Testis (tissue), 2 donors: ENCODE measurements at regions not wholly inside any gene's neighbourhood (a gene's known extent, or its start where the extent isn't known, plus 50 kb on each side); places are given as distances from the start of the nearest gene placed in this dataset.
"Not testable (repeated sequence)": the region's sequence is repeated elsewhere in the genome, so short reads cannot be mapped to it uniquely, and the experiment has no call there.

Experiments
- POLR2A ChIP-seq: fragments of 450-650 bp; IDR thresholded peaks from one replicate; pipeline ENCODE4 v1.6.1; 2017; ENCODE audit warnings: antibody characterized with exemption, mild to moderate bottlenecking, moderate library complexity
- TF ChIP-seq, protein P1 (sequence below), 3 experiments: fragments of 450-650 bp in 2 of 3; fragments of 200-600 bp in 1 of 3; sonication (generic) in 1 of 3; IDR thresholded peaks; one replicate each; pipeline ENCODE4 v1.5.1; 2016 to 2019; ENCODE audit warnings: antibody characterized with exemption in 3 of 3, mild to moderate bottlenecking in 2 of 3, moderate library complexity in 1 of 3

DNA sequence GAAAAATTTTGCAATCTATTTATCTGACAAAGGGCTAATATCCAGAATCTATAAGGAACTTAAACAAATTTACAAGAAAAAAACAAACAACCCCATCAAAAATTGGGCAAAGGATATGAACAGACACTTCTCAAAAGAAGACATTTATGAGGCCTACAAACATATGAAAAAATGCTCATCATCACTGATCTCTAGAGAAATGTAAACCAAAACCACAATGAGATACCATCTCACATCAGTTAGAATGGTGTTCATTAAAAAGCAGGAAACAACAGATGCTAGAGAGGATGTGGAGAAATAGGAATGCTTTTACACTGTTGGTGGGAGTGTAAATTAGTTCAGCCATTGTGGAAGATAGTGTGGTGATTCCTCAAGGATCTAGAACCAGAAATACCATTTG is 49.9 kb upstream of the MCHR2 start:
- not testable (repeated sequence) for TF ChIP-seq POLR2A
- TF ChIP-seq, protein P1, sequence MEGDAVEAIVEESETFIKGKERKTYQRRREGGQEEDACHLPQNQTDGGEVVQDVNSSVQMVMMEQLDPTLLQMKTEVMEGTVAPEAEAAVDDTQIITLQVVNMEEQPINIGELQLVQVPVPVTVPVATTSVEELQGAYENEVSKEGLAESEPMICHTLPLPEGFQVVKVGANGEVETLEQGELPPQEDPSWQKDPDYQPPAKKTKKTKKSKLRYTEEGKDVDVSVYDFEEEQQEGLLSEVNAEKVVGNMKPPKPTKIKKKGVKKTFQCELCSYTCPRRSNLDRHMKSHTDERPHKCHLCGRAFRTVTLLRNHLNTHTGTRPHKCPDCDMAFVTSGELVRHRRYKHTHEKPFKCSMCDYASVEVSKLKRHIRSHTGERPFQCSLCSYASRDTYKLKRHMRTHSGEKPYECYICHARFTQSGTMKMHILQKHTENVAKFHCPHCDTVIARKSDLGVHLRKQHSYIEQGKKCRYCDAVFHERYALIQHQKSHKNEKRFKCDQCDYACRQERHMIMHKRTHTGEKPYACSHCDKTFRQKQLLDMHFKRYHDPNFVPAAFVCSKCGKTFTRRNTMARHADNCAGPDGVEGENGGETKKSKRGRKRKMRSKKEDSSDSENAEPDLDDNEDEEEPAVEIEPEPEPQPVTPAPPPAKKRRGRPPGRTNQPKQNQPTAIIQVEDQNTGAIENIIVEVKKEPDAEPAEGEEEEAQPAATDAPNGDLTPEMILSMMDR (IDR thresholded peaks at IDR 0.05) = not testable (repeated sequence)
